ENCODE measurements at regions not wholly inside any gene's neighbourhood (a gene's known extent, or its start where the extent isn't known, plus 50 kb on each side); places are given as distances from the start of the nearest gene placed in this dataset.

DNA sequence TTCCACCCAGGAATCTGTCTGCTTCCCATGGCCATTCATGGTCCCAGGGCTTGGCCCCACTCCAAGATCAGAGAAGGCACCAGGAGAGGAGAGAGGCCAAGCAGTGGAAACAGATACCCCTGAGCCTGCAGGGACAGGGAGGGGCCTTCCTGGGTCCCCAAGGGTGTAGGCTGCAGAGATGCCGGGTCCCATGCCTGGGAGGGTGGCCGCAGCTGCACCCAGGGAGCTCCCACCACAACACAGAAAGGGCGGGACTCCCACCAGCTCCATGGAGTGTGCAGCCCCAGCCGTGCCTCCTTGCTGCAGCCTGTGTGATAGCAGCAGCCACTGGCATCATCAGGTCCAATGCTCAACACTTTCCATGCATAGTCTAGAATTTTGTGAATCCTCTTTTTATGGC, 331.5 kb downstream of the UACA start:
- TF ChIP-seq REST (IDR thresholded peaks at IDR 0.05; ENCODE audit: insufficient read depth in 1 of 2, low read depth in 2 of 2, low read length in 2 of 2) = no peak
- no peak for TF ChIP-seq SIN3A (IDR thresholded peaks at IDR 0.05; ENCODE audit: borderline replicate concordance, insufficient read depth, low read length)
- no peak for TF ChIP-seq TAF1 (IDR thresholded peaks at IDR 0.05; ENCODE audit: borderline replicate concordance, insufficient read depth, low read length)
